ENCODE measurements at regions not wholly inside any gene's neighbourhood (a gene's known extent, or its start where the extent isn't known, plus 50 kb on each side); places are given as distances from the start of the nearest gene placed in this dataset.
"Not testable (repeated sequence)": the region's sequence is repeated elsewhere in the genome, so short reads cannot be mapped to it uniquely, and the experiment has no call there.

DNA sequence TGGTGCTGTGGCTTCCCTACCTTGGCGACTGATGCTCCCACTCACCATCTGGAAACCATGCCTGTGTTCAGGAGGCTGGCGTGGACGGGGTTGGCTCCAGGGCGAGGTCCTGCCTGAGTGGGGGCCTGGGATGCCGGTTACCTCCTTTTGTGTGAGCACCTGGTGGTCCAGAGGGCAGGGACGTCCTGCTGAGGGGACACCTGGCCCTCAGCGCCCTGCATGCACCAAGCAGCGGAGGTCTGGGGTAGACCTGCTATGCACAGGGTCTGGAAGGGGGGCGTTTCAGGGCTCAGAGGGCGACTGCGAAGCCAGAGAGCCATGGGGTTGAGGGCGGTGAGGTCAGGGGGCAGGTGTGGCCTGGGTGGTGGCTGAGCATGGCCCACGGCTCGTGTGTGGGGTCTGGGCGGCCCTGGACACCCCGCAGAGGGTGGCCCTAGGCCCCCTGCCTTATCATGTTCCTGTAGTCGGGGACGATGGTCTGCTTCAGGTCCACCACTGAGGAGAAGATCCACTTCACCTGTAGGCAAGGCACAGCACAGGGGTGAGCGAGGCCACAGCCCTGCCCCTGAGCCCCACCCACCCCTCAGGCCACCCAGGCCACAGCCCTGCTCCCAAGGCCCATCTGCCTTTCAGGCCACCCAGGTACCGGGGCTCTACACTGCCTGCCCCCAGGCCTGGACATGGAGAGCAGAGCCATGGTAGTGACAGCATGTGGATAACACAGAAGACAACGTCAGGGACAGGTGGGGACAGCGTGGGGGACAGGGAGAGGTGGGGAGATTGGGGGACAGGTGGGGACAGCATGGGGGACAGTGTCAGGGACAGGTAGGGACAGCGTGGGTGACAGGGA, 95.3 kb downstream of the TMEM121 start:
- DNase-seq (ENCODE audit: low read depth), result not testable (repeated sequence)

DNA sequence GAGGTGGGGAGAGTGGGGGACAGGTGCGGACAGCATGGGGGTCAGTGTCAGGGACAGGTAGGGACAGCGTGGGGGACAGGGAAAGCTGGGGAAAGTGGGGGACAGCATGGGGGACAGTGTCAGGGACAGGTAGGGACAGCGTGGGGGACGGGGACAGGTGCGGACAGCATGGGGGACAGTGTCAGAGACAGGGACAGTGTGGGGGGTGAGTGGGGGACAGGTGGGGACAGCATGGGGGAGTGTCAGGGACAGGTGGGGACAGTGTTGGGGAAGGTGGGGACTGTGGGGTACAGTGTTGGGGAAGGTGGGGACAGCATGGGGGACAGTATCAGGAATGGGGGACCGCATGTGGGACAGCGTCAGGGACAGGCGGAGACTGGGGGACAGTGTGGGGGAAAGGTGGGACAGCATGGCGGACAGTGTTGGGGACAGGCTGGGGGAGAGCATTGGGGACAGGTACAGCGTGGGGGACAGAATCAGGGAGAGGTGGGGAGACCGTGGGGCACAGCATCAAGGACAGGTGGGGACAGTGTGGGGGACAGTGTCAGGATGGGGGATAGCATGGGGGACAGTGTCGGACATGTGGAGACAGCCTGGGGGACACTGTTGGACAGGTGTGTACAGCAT, 96.1 kb downstream of the TMEM121 start:
- no peak for DNase-seq (ENCODE audit: low read depth)

DNA sequence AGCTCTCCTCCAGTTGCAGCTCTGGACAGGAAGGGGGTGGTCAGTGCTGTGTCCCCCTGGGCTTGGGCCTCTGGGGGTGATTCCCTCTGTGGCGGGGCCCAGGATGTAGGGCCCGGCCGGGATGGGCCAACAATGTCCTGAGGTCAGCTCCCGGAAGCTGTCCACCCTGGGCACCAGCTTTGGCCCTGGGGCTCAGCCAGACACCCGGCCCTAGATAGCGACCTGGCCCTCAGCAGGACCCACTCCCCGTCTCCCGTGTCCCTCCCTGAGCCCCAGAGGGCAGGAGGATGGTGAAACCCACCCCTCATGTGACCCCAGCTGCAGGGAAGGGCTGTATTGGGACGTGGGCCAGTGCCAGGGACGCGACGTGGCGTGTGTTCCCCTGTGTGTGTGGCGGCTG, 96.8 kb downstream of the TMEM121 start:
- not testable (repeated sequence) for DNase-seq (ENCODE audit: low read depth)

DNA sequence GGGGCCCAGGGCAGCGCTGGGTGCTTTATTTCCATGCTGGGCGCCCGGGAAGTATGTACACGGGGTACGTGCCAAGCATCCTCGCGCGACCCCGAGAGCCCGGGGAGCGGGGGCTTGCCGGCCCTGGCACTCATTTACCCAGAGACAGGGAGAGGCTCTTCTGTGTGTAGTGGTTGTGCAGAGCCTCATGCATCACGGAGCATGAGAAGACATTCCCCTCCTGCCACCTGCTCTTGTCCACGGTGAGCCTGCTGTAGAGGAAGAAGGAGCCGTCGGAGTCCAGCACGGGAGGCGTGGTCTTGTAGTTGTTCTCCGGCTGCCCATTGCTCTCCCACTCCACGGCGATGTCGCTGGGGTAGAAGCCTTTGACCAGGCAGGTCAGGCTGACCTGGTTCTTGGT, 98.0 kb downstream of the TMEM121 start:
- DNase-seq (ENCODE audit: low read depth), result not testable (repeated sequence)

DNA sequence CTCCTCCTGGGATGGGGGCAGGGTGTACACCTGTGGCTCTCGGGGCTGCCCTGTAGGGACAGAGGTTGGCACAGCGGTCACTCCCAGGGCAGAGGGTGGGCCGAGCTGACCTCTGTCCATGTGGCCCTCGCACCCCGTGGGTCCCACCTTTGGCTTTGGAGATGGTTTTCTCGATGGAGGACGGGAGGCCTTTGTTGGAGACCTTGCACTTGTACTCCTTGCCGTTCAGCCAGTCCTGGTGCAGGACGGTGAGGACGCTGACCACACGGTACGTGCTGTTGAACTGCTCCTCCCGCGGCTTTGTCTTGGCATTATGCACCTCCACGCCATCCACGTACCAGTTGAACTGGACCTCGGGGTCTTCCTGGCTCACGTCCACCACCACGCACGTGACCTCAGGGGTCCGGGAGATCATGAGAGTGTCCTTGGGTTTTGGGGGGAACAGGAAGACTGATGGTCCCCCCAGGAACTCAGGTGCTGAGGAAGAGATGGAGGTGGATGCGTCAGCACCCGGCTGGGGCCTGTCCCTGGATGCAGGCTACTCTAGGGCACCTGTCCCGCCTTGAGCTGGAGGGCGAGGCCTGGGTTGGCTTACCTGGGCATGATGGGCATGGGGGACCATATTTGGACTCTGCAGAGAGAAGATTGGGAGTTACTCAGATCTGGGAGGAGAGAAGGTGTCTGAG, 98.5 kb downstream of the TMEM121 start:
- not testable (repeated sequence) for DNase-seq (ENCODE audit: low read depth)

DNA sequence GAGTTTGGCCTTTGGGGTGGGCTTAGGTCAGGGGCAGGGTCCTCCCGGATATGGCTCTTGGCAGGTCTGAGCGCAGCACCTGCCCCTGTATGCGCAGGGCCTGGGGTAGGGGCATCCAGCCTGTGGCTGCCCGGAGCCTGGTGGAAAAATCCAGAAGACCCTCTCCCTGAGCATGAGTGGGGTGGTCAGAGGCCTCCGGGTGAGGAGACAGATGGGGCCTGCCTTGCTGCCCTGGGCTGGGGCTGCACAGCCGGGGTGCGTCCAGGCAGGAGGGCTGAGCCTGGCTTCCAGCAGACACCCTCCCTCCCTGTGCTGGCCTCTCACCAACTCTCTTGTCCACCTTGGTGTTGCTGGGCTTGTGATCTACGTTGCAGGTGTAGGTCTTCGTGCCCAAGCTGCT, 99.1 kb downstream of the TMEM121 start:
- DNase-seq (ENCODE audit: low read depth), result not testable (repeated sequence)

DNA sequence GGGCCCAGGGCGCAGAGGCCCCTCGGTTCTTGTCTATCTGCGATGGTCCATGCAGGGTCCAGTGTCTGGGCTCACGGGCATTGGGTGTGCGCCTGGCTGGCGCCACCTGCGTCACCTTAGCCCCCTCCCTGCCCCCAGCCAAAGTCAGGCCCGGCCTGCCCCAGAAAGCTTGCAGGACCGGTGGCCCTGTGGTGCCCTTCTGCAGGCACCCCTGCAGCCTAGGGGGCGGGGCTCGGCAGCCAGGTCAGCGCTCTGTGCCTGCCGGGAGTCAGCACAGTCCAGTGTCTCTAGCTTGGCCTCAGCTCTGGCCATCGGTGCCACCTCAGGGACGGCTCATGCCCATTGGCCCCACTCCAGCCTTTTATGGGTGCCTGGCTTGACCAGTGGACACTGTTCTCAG, 99.7 kb downstream of the TMEM121 start:
- not testable (repeated sequence) for DNase-seq (ENCODE audit: low read depth)

DNA sequence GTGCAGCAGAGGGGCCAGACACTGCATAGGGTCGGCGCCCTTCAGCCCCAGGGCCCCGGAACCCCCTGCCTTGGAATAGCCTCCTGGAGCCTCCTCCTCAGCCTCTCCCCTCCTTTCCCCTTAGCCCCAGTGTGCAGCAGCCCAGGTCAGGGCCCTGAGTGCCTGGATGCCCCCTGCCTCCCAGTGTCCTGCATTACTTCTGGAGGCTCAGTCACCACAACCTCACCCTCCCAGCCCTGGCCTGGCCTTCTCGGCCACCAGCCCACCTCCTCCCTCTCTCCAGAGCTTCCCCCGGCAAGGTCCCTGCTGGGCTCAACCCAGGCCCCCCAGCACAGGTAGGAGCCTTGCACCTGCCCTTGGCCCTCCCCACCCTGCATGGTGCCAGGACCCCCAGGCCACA, 100.3 kb downstream of the TMEM121 start:
- not testable (repeated sequence) for DNase-seq (ENCODE audit: low read depth)

DNA sequence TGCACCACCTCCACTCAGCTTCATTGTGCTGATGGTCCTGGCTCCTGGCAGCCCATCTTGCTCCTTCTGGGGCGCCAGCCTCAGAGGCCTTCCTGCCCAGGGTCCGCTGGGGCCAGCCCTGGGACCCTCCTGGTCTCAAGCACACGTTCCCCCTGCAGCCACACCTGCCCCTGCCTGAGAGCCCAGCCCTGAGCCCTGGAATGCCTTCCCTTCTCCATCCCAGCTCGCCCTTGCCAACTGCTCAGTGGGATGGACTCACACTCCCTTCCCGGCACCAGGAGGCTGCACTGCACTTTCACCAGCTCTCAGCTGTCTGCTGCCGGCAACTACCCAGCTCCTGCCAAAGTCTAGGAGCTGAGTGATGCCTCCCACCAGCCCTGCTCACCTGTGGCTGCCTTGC, 100.9 kb downstream of the TMEM121 start:
- not testable (repeated sequence) for DNase-seq (ENCODE audit: low read depth)

DNA sequence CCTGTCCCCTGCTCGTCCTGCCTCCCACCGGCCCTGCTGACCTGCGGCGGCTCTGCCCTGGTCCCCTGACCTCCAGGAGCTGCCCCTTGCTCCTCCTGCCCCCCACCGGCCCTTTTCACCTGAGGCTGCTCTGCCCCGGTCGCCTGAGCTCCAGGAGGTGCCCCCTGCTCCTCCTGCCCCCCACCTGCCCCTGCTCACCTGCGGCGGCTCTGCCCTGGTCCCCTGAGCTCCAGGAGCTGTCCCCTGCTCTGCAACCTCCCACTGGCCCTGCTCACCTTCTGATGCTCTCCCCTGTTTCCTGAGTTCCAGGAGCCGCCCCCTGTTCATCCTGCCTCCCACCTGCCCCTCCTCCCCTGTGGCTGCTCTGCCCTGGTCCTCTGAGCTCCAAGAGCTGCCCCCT, 101.3 kb downstream of the TMEM121 start:
- no peak for DNase-seq (ENCODE audit: low read depth)

DNA sequence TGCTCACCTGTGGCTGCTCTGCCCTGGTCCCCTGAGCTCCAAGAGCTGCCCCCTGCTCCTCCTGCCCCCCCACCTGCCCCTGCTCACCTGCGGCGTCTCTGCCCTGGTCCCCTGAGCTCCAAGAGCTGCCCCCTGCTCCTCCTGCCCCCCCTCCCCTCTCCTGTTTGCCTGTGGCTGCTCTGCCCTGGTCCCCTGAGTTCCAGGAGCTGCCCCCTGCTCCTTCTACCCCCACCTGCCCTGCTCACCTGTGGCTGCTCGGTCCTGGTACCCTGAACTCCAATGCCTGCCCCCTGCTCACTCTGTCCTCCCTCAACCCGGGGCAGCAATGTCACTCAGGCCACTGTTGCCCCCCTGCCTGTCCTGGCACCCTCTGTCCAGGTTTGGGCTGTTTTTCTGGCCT, 101.7 kb downstream of the TMEM121 start:
- not testable (repeated sequence) for DNase-seq (ENCODE audit: low read depth)

DNA sequence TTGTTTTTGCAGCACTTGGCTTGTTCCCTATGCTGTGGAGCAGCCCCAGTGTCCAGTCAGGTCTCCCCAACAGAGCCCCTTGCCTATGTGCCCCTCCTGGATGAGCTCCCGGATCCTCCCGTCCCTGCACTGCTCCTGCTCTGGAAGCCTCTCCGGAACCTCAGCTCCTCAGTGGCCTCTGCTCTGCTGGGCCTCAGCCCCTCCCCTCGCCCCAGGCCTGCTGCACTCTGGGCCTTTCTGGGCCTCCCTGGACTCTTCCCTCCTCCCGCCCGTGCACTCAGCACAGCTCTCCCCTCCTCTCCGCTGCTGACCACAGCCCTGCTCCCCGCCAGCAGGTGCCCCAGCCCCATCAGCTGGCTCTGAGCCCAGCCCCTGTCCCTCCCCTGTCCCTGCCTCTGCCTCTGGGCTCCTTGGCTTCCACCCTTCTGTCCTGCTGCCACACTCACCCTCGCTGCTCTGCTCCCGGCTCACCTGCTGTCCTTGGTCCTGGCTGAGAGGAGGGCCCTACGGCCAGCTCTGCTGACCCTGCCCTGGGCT, 102.2 kb downstream of the TMEM121 start:
- DNase-seq (ENCODE audit: low read depth), result not testable (repeated sequence)

DNA sequence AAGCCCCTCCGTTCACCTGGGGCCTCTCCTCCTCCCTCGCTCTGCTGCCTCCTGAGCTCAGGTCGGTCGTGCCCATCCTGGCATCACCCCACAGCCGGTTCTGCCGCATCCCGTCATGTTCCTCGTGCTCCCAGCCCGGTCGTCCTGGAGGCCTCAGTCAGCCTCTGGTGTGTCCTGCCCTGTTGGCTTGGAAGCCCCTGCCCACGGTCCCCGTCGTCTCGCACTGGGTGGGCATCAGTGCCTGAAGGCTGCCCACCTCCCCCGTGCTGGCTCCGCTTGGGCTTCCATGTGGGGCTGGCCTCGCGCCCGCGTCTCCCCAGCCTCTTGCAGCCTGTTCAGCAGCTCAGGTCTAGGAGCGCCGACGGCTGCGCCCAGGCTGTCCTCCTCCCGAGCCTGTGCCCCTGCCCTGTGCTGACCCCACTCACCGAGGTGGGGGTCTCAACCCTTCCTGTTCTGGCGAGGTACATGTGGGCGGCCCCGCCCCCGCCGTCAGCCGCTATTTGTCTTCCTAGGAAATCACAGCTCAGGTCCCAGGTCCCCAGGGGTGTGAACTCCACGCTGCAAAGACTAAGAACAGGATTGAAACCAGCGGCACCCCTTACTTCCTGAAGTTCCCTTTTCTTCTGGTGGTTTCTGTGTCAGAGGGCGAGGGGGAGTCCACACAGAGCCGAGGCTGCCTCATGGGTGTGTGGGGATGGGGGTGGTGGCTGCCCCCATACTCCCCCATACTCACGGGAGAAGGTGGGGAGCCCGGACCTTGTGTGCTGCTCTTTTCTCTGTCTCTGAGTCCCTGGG, 102.9 kb downstream of the TMEM121 start:
- not testable (repeated sequence) for DNase-seq (ENCODE audit: low read depth)

DNA sequence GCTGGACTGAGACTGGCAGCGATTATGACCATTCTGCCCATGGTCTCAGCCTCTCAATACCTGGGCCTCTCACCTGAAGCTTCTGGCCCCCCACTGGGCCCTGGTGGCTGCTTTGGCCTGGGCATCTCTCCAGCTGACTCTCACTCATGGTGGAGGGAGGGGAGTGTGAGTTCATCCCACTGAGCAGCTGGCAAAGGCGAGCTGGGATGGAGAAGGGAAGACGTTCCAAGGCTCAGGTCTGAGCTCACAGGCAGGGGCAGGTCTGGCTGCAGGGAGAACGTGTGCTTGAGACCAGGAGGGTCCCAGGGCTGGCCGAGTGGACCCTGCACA, 103.5 kb downstream of the TMEM121 start:
- DNase-seq (ENCODE audit: low read depth), result no peak

DNA sequence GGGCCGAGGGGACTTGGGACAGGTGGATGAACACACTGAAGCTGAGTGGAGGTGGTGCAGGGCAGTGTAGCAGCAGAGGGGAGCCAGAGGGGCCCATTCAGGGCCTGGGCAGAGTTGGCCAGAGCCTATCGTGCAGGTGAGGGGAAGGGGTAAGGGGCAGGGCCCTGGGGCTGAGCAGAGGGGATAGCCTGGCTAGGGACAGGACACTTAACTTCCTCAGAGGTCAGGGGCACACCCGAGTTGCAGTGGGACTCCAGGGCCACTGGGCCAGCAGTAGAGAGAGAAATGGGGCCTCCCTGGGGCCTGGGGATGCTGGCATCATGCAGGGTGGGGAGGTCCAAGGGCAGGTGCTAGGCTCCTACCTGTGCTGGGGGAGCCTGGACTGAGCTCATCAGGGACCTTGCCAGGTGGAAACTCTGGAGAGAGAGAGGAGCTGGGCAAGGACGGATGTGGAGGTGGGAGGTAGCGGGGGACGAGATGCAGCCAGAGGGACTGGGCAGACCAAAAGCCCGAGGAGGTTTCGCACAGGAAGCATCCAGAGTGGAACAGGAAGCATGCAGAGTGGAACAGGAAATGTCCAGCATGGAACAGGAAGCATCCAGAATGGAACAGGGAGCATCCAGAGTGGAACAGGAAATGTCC, 104.0 kb downstream of the TMEM121 start:
- DNase-seq (ENCODE audit: low read depth), result not testable (repeated sequence)

DNA sequence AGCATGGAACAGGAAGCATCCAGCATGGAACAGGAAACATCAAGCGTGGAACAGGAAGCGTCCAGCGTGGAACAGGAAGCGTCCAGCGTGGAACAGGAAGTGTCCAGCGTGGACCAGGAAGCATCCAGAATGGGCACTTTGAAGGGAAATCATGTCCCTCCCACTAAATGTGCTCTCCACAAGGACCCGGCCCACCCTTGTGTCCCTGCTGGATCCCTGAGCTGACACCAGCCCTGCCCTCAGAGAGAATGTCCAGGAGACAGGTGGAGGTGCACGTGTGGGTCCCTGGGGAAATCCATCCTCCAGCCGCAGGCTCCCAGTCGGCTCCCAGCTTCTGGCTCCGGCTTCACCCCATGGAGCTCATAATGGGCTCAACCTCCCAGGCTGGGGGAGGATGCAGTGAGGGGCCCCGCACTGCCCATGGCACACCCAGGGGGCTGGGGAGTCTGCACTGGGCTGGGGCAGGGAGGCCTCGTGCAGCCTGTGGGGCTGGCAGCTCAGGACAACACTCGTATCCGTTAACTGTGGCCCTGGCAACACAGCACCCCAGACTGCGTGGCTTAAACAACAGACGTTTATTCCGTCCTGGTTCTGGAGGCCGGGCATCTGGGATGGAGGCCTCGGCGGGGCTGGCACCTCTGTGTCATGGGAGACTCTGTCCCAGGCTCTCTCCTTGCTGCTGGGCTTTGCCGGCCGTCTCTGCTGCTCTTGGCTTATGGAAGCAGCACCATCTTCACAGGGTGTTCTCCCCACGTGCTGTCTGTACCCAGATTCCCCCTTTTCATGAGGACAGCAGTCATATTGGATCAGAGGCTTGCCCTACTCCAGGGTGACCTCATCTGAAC, 104.8 kb downstream of the TMEM121 start:
- DNase-seq (ENCODE audit: low read depth), result not testable (repeated sequence)

DNA sequence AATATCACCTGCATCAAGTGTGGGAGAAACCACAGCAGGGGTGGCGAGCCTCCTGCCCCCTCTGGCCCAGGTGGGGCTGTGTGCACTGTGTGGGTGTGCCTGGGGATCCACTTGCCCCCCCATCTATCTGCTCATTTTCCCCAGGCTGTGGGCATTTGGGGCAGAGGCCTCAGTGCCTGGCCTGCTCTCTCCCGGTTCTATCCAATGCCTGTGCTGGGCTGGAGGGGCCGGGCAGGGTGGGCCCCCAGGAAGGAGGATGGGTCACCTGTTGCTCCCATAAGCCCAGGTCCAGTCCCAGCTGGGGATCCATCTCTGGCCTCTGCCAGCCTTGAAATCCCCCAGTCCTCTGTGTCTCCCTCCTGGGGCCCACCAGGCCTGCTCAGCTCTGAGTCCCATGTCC, 105.6 kb downstream of the TMEM121 start:
- DNase-seq (ENCODE audit: low read depth), result no peak

DNA sequence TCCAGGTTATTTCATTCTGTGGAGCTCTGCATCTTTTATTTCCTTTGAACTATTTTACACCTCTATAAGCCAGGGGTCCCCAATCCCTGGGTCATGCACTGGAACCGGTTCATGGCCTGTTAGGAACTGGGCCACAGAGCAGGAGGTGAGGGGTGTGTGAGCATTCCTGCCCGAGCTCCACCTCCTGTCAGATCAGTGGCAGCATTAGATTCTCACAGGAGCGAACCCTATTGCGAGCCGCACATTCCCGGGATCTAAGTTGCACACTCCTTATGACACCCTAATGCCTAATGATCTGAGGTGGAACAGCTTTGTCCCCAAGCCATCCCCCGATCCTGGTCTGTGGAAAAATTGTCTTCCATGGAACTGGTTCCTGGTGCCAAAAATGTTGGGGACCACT, 107.2 kb downstream of the TMEM121 start:
- DNase-seq (ENCODE audit: low read depth), result not testable (repeated sequence)

DNA sequence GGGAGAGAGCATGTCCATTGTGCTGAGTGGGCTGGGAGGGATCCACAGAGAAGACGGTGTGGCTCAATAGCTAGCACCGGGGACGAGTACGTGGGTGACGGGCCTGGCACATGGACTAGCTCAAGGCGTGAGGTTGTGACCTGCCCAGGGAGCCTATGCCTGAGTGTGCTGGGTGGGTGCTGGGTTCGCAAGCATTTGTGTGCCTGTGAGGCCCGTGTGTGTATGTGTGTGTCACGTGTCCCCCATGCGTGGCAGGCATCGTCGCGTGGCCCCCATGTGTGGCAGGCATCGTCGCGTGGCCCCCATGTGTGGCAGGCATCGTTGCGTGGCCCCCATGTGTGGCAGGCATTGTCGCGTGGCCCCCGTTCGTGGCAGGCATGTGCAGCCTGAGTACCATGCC, 109.2 kb downstream of the TMEM121 start:
- DNase-seq (ENCODE audit: low read depth), result no peak

DNA sequence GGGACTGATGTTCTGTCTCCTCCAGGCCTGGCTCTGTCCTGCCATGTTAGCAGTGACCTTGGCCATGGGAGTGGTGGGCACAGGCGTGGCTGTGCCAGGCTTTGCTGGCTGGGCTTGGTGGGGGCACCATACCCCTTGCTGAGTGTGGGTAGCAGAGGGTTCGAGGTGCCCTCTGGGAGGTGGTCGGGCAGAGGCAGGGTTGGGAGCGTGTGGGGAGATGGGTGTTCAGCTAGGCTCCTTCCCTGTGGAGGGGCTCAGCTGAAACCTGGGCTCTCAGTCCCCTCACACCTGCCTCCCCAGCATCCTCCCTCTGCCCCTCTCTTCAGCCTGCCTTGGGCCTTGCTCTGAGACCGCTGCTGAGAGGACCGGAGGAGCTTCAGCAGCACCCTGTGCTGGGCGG, 109.6 kb downstream of the TMEM121 start:
- not testable (repeated sequence) for DNase-seq (ENCODE audit: low read depth)

DNA sequence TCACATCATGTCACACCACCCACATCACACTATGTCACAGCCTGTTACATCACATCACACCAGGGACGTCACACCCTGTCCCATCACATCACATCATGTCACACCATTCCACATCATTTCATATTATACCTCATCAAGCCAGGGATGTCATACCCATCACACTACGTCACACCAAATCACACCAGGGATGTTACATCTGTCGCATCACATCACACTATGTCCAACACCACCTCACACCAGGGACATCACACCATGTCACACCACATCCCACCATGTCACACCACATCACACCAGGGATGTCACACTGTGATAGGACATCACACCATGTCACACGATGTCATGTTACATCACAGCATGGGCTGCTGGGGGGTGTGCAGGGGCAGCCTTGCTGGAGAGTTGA, 110.6 kb downstream of the TMEM121 start:
- no peak for DNase-seq (ENCODE audit: low read depth)
